Lower lobe of right lung (tissue), 2 donors: ENCODE measurements at regions not wholly inside any gene's neighbourhood (a gene's known extent, or its start where the extent isn't known, plus 50 kb on each side); places are given as distances from the start of the nearest gene placed in this dataset.

Experiments
- ATAC-seq, 2 donors: fragments of 200-7000 bp; cut with Tn5 transposase; one replicate each; pipeline ENCODE4 v1.9.1; 2020 to 2022; ENCODE audit warnings: mild to moderate bottlenecking in 2 of 2, moderate library complexity in 2 of 2
- DNase-seq: peaks from one replicate; pipeline ENCODE4 v3.0.0-alpha.2; 2020
- H3K27ac ChIP-seq: fragments of 200-600 bp; one replicate; pipeline ENCODE4 v1.8.0; 2022
- H3K27me3 ChIP-seq: fragments of 200-600 bp; one replicate; pipeline ENCODE4 v1.8.0; 2022; ENCODE audit warnings: low read depth
- H3K36me3 ChIP-seq: fragments of 200-600 bp; one replicate; pipeline ENCODE4 v1.8.0; 2022; ENCODE audit warnings: mild to moderate bottlenecking
- H3K4me1 ChIP-seq: fragments of 200-600 bp; one replicate; pipeline ENCODE4 v1.8.0; 2022
- H3K4me3 ChIP-seq: fragments of 200-600 bp; one replicate; pipeline ENCODE4 v1.8.0; 2022; ENCODE audit warnings: mild to moderate bottlenecking
- H3K9me3 ChIP-seq: fragments of 200-600 bp; one replicate; pipeline ENCODE4 v1.8.0; 2022
- CTCF ChIP-seq: fragments of 200-600 bp; IDR thresholded peaks from one replicate; pipeline ENCODE4 v1.8.0; 2022; ENCODE audit warnings: antibody characterized with exemption, mild to moderate bottlenecking
- intact Hi-C: fragments of 100-400 bp; cut with DNase I; formaldehyde crosslinking; loops from one replicate; pipeline ENCODE4 v1.11.0; 2022
- donor health status: DM: no; HTN: yes; CAD: no; lungs with severe emphysema.

- peaks cover 11% of the 10 kb centered on the region for H3K4me1 ChIP-seq
- TF ChIP-seq CTCF = no peak
- intact Hi-C loops = no loop called here
- no peak overlapping the region for H3K27ac ChIP-seq
- ATAC-seq (no peak), DNase-seq (no peak)
- H3K36me3 ChIP-seq = no peaks in the 10 kb centered on the region
- no peaks in the 10 kb centered on the region for H3K9me3 ChIP-seq
- no peaks in the 10 kb centered on the region for H3K27me3 ChIP-seq
- no peak overlapping the region for H3K4me3 ChIP-seq
These were observed 81.8 kb upstream of the SLC44A3 start for GRCh38 chr1:94738371-94738770.

GRCh38 chr1:94737124-94737998 lies 82.8 kb upstream of the SLC44A3 start:
- intact Hi-C loops = no loop called here

GRCh38 chr1:94736549-94736948 lies 83.6 kb upstream of the SLC44A3 start:
- Histone ChIP-seq H3K9me3 (no peaks in the 10 kb centered on the region), H3K27me3 (no peaks in the 10 kb centered on the region), H3K36me3 (no peaks in the 10 kb centered on the region), H3K4me3 (no peak overlapping the region), H3K27ac (no peak overlapping the region), H3K4me1 (peaks cover 11% of the 10 kb centered on the region)
- no peak for TF ChIP-seq CTCF
- intact Hi-C loops = no loop called here
- ATAC-seq = no peak
- no peak for DNase-seq

More at GRCh38 chr1:94737124-94737998, 82.8 kb upstream of the SLC44A3 start:
- no peak overlapping the region for H3K27ac ChIP-seq
- peaks cover 11% of the 10 kb centered on the region for H3K4me1 ChIP-seq
- H3K9me3 ChIP-seq = no peaks in the 10 kb centered on the region
- TF ChIP-seq CTCF = no peak
- H3K27me3 ChIP-seq = no peaks in the 10 kb centered on the region
- ATAC-seq (no peak), DNase-seq (no peak)
- H3K36me3 ChIP-seq = no peaks in the 10 kb centered on the region
- no peak overlapping the region for H3K4me3 ChIP-seq

GRCh38 chr1:94736073-94736472 lies 84.1 kb upstream of the SLC44A3 start:
- intact Hi-C loops = no loop called here
- no peak for TF ChIP-seq CTCF
- no peaks in the 10 kb centered on the region for H3K27me3 ChIP-seq
- H3K9me3 ChIP-seq = no peaks in the 10 kb centered on the region
- H3K4me3 ChIP-seq = no peak overlapping the region
- peaks cover 11% of the 10 kb centered on the region for H3K4me1 ChIP-seq
- H3K36me3 ChIP-seq = no peaks in the 10 kb centered on the region
- DNase-seq (no peak), ATAC-seq (no peak)
- H3K27ac ChIP-seq = no peak overlapping the region

- peak; percentile 64 for DNase-seq
- peak overlapping the region; percentile 54 for H3K27ac ChIP-seq
- H3K9me3 ChIP-seq = no peaks in the 10 kb centered on the region
- intact Hi-C loops = no loop called here
- peak; percentile 85 to 87 for ATAC-seq
- no peaks in the 10 kb centered on the region for H3K27me3 ChIP-seq
- TF ChIP-seq CTCF = no peak
- H3K4me3 ChIP-seq = no peak overlapping the region
- H3K4me1 ChIP-seq = peaks cover 11% of the 10 kb centered on the region
- no peaks in the 10 kb centered on the region for H3K36me3 ChIP-seq
These were observed 84.9 kb upstream of the SLC44A3 start for GRCh38 chr1:94734963-94735901.
